DOHH2 (cell line): ENCODE measurements at regions not wholly inside any gene's neighbourhood (a gene's known extent, or its start where the extent isn't known, plus 50 kb on each side); places are given as distances from the start of the nearest gene placed in this dataset.

Experiments
- H3F3A ChIP-seq: fragments of 200-600 bp; sonication (generic), shearing (Covaris generic); 2 replicates; pipeline ENCODE4 v1.6.0; 2016; ENCODE audit warnings: antibody characterized with exemption, mild to moderate bottlenecking; ENCODE audit not compliant: control insufficient read depth, insufficient read depth
- H3K27ac ChIP-seq: fragments of 200-600 bp; sonication (generic); 2 replicates; pipeline ENCODE4 v1.5.1; 2014; ENCODE audit warnings: low read depth, mild to moderate bottlenecking, low read length, moderate library complexity
- H3K27me3 ChIP-seq: fragments of 200-600 bp; sonication (generic); 2 replicates; pipeline ENCODE4 v1.6.1; 2014; ENCODE audit warnings: mild to moderate bottlenecking, low read length, mixed read lengths; ENCODE audit not compliant: control insufficient read depth
- H3K36me3 ChIP-seq: fragments of 200-600 bp; sonication (generic); 2 replicates; pipeline ENCODE4 v1.6.1; 2014; ENCODE audit warnings: mild to moderate bottlenecking, low read length, moderate library complexity, mixed read lengths; ENCODE audit not compliant: control insufficient read depth
- H3K4me1 ChIP-seq: fragments of 200-600 bp; sonication (generic); 2 replicates; pipeline ENCODE4 v1.6.1; 2014; ENCODE audit warnings: mild to moderate bottlenecking, low read length, mixed read lengths; ENCODE audit not compliant: control insufficient read depth
- H3K4me2 ChIP-seq: fragments of 200-600 bp; sonication (generic); 2 replicates; pipeline ENCODE4 v1.6.0; 2014; ENCODE audit warnings: mild to moderate bottlenecking, low read length, moderate library complexity
- H3K4me3 ChIP-seq: fragments of 200-600 bp; sonication (generic); 2 replicates; pipeline ENCODE4 v1.5.1; 2014; ENCODE audit warnings: mild to moderate bottlenecking, low read length, mixed read lengths
- H3K79me2 ChIP-seq: fragments of 200-600 bp; sonication (generic); 2 replicates; pipeline ENCODE4 v1.6.1; 2014; ENCODE audit warnings: mild to moderate bottlenecking, low read length, mixed read lengths; ENCODE audit not compliant: control insufficient read depth
- H3K9me2 ChIP-seq: fragments of 200-600 bp; sonication (generic); replicated peaks from 2 replicates; pipeline ENCODE4 v1.6.1; 2014; ENCODE audit warnings: mild to moderate bottlenecking, low read length, mixed read lengths; ENCODE audit not compliant: control insufficient read depth
- H3K9me3 ChIP-seq: fragments of 200-600 bp; sonication (generic); 2 replicates; pipeline ENCODE4 v1.6.1; 2014; ENCODE audit warnings: antibody characterized with exemption, low read length, mixed read lengths; ENCODE audit not compliant: control insufficient read depth, insufficient read depth
- H4K20me1 ChIP-seq: fragments of 200-600 bp; sonication (generic); 2 replicates; pipeline ENCODE4 v1.6.0; 2014; ENCODE audit warnings: low read depth, mild to moderate bottlenecking, antibody characterized with exemption, low read length, moderate library complexity; ENCODE audit not compliant: control insufficient read depth, insufficient read depth
- CTCF ChIP-seq: fragments of 200-600 bp; sonication (generic); IDR thresholded peaks from one replicate; pipeline ENCODE4 v1.5.1; 2014; ENCODE audit warnings: antibody characterized with exemption, mild to moderate bottlenecking, low read depth, low read length; ENCODE audit not compliant: poor library complexity, severe bottlenecking
- EZH2phosphoT487 ChIP-seq: fragments of 200-600 bp; sonication (generic); IDR thresholded peaks from 2 replicates; pipeline ENCODE4 v1.6.1; 2017; ENCODE audit warnings: borderline replicate concordance, mild to moderate bottlenecking, antibody characterized with exemption, low read length, moderate library complexity, mixed read lengths

- H3K4me2 ChIP-seq: no peak overlapping the region
- no peaks in the 10 kb centered on the region for H3K9me2 ChIP-seq
- no peaks in the 10 kb centered on the region for H3K36me3 ChIP-seq
- TF ChIP-seq EZH2phosphoT487 (no peak), CTCF (no peak)
- no peaks in the 10 kb centered on the region for H3K9me3 ChIP-seq
- no peaks in the 10 kb centered on the region for H3F3A ChIP-seq
- no peak overlapping the region for H3K27ac ChIP-seq
- H3K4me1 ChIP-seq: peaks cover 15% of the 10 kb centered on the region
- H4K20me1 ChIP-seq: no peaks in the 10 kb centered on the region
- no peak overlapping the region for H3K4me3 ChIP-seq
- no peaks in the 10 kb centered on the region for H3K79me2 ChIP-seq
- H3K27me3 ChIP-seq: peaks cover 7% of the 10 kb centered on the region; the same call in 1 of the 2 replicates
Measured at GRCh38 chr10:110387617-110387982, 82.9 kb upstream of the SMNDC1 start.

- H3K9me2 ChIP-seq: no peaks in the 10 kb centered on the region
- H3K36me3 ChIP-seq: no peaks in the 10 kb centered on the region
- H3K27ac ChIP-seq: no peak overlapping the region
- H3K79me2 ChIP-seq: no peaks in the 10 kb centered on the region
- H4K20me1 ChIP-seq: no peaks in the 10 kb centered on the region
- no peak overlapping the region for H3K4me3 ChIP-seq
- H3K27me3 ChIP-seq: peaks cover 7% of the 10 kb centered on the region; the same call in 1 of the 2 replicates
- peaks cover 15% of the 10 kb centered on the region for H3K4me1 ChIP-seq
- H3F3A ChIP-seq: no peaks in the 10 kb centered on the region
- TF ChIP-seq CTCF: no peak
- TF ChIP-seq EZH2phosphoT487: no peak
- H3K4me2 ChIP-seq: no peak overlapping the region
- no peaks in the 10 kb centered on the region for H3K9me3 ChIP-seq
Measured at GRCh38 chr10:110387983-110388686, 83.4 kb upstream of the SMNDC1 start.

- Histone ChIP-seq H3K9me3 (no peaks in the 10 kb centered on the region), H3K4me3 (no peak overlapping the region), H3K4me2 (no peak overlapping the region), H3K79me2 (no peaks in the 10 kb centered on the region), H3K36me3 (no peaks in the 10 kb centered on the region), H3F3A (no peaks in the 10 kb centered on the region), H3K4me1 (peaks cover 15% of the 10 kb centered on the region), H3K27me3 (peaks cover 7% of the 10 kb centered on the region; the same call in 1 of the 2 replicates), H3K9me2 (no peaks in the 10 kb centered on the region), H3K27ac (no peak overlapping the region), H4K20me1 (no peaks in the 10 kb centered on the region)
- no peak for TF ChIP-seq CTCF
- no peak for TF ChIP-seq EZH2phosphoT487
Measured at GRCh38 chr10:110388687-110389052, 84.0 kb upstream of the SMNDC1 start.

GRCh38 chr10:110389255-110389654 is 84.5 kb upstream of the SMNDC1 start:
- Histone ChIP-seq H3K27me3 (peaks cover 7% of the 10 kb centered on the region; the same call in 1 of the 2 replicates), H3F3A (no peaks in the 10 kb centered on the region), H3K9me3 (no peaks in the 10 kb centered on the region), H3K27ac (no peak overlapping the region), H3K79me2 (no peaks in the 10 kb centered on the region), H3K4me3 (no peak overlapping the region), H4K20me1 (no peaks in the 10 kb centered on the region), H3K4me1 (peaks cover 15% of the 10 kb centered on the region), H3K4me2 (no peak overlapping the region), H3K36me3 (no peaks in the 10 kb centered on the region), H3K9me2 (no peaks in the 10 kb centered on the region)
- TF ChIP-seq EZH2phosphoT487: no peak
- no peak for TF ChIP-seq CTCF
